ENCODE measurements at regions not wholly inside any gene's neighbourhood (a gene's known extent, or its start where the extent isn't known, plus 50 kb on each side); places are given as distances from the start of the nearest gene placed in this dataset.

GRCh38 chr12:87008785-87009384 lies 752.7 kb upstream of the MGAT4C start:
- H3K27me3 Mint-ChIP-seq = no peaks in the 10 kb centered on the region
- no peaks in the 10 kb centered on the region for H3K4me1 ChIP-seq (ENCODE audit: control insufficient read depth in 2 of 2, insufficient read depth in 2 of 2, low read length in 2 of 2)
- TF ChIP-seq, protein P1, sequence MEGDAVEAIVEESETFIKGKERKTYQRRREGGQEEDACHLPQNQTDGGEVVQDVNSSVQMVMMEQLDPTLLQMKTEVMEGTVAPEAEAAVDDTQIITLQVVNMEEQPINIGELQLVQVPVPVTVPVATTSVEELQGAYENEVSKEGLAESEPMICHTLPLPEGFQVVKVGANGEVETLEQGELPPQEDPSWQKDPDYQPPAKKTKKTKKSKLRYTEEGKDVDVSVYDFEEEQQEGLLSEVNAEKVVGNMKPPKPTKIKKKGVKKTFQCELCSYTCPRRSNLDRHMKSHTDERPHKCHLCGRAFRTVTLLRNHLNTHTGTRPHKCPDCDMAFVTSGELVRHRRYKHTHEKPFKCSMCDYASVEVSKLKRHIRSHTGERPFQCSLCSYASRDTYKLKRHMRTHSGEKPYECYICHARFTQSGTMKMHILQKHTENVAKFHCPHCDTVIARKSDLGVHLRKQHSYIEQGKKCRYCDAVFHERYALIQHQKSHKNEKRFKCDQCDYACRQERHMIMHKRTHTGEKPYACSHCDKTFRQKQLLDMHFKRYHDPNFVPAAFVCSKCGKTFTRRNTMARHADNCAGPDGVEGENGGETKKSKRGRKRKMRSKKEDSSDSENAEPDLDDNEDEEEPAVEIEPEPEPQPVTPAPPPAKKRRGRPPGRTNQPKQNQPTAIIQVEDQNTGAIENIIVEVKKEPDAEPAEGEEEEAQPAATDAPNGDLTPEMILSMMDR (IDR thresholded peaks at IDR 0.05) = no peak
- no peak for TF ChIP-seq EZH2 (IDR thresholded peaks at IDR 0.05; ENCODE audit: borderline replicate concordance, insufficient read depth, low read depth, low read length, poor library complexity, severe bottlenecking)
- H3K4me3 ChIP-seq (ENCODE audit: control extremely low read depth in 1 of 5, extremely low read depth in 1 of 5, insufficient read depth in 1 of 5, low read depth in 2 of 5, low read length in 4 of 5) = no peak overlapping the region
- DNase-seq (no peak), ATAC-seq (ENCODE audit: low read depth) (no peak)
- H3K9me3 ChIP-seq (ENCODE audit: control extremely low read depth in 1 of 3, control insufficient read depth in 2 of 3, insufficient read depth in 1 of 3, low read length in 2 of 3) = no peaks in the 10 kb centered on the region
- ChIA-PET POLR2A (no interaction called here), CTCF (no interaction called here)
- H3K27me3 ChIP-seq (replicated peaks in 1 of 4; ENCODE audit: control extremely low read depth in 1 of 4, control insufficient read depth in 3 of 4, insufficient read depth in 4 of 4, low read length in 3 of 4) = no peaks in the 10 kb centered on the region
- H3K9ac ChIP-seq (ENCODE audit: low read length) = no peak overlapping the region
- no peaks in the 10 kb centered on the region for H3K79me2 ChIP-seq (ENCODE audit: control insufficient read depth, insufficient read depth, low read length)
- H3K4me3 Mint-ChIP-seq = no peak overlapping the region
- H3K27ac ChIP-seq (ENCODE audit: low read length in 2 of 2) = no peak overlapping the region
- H3K27ac Mint-ChIP-seq = no peak overlapping the region
- no peak overlapping the region for H3K4me2 ChIP-seq (replicated peaks; ENCODE audit: low read depth, low read length, poor library complexity, severe bottlenecking)
- WGBS (ENCODE audit: insufficient coverage) = no CpG with 5 or more reads among the region's 1 CpG
- H3K4me1 Mint-ChIP-seq = no peaks in the 10 kb centered on the region
- no peaks in the 10 kb centered on the region for H4K20me1 ChIP-seq (ENCODE audit: control insufficient read depth, insufficient read depth, low read length, poor library complexity, severe bottlenecking)
- H3K9me3 Mint-ChIP-seq (ENCODE audit: insufficient read depth) = peaks cover 5% of the 10 kb centered on the region
- no peak overlapping the region for H2AFZ ChIP-seq (ENCODE audit: insufficient read depth, low read depth, low read length, poor library complexity, severe bottlenecking)
- no peaks in the 10 kb centered on the region for H3K36me3 ChIP-seq (replicated peaks in 1 of 2; ENCODE audit: control extremely low read depth in 1 of 2, control insufficient read depth in 1 of 2, extremely low read depth in 1 of 2, insufficient read depth in 2 of 2, low read length in 1 of 2)
- intact Hi-C loops (cut with micrococcal nuclease) = no loop called here

- DNase-seq = no peak
- Histone ChIP-seq H3K27me3 (replicated peaks in 1 of 4; ENCODE audit: control extremely low read depth in 1 of 4, control insufficient read depth in 3 of 4, insufficient read depth in 4 of 4, low read length in 3 of 4) (no peaks in the 10 kb centered on the region), H3K9me3 (ENCODE audit: control extremely low read depth in 1 of 3, control insufficient read depth in 2 of 3, insufficient read depth in 1 of 3, low read length in 2 of 3) (peaks cover 0 to 2% (median 0%) of the 10 kb centered on the region in 3 donors), H3K36me3 (replicated peaks in 1 of 2; ENCODE audit: control extremely low read depth in 1 of 2, control insufficient read depth in 1 of 2, extremely low read depth in 1 of 2, insufficient read depth in 2 of 2, low read length in 1 of 2) (no peaks in the 10 kb centered on the region), H3K4me2 (replicated peaks; ENCODE audit: low read depth, low read length, poor library complexity, severe bottlenecking) (no peak overlapping the region), H4K20me1 (ENCODE audit: control insufficient read depth, insufficient read depth, low read length, poor library complexity, severe bottlenecking) (no peaks in the 10 kb centered on the region), H3K79me2 (ENCODE audit: control insufficient read depth, insufficient read depth, low read length) (no peaks in the 10 kb centered on the region), H3K4me3 (ENCODE audit: control extremely low read depth in 1 of 5, extremely low read depth in 1 of 5, insufficient read depth in 1 of 5, low read depth in 2 of 5, low read length in 4 of 5) (no peak overlapping the region), H3K27ac (ENCODE audit: low read length in 2 of 2) (no peak overlapping the region), H3K9ac (ENCODE audit: low read length) (no peak overlapping the region), H2AFZ (ENCODE audit: insufficient read depth, low read depth, low read length, poor library complexity, severe bottlenecking) (no peak overlapping the region), H3K4me1 (ENCODE audit: control insufficient read depth in 2 of 2, insufficient read depth in 2 of 2, low read length in 2 of 2) (no peaks in the 10 kb centered on the region)
- ChIA-PET POLR2A (no interaction called here), CTCF (no interaction called here)
- no peaks in the 10 kb centered on the region for H3K27me3 Mint-ChIP-seq
- H3K9me3 Mint-ChIP-seq (ENCODE audit: insufficient read depth) = peaks cover 10% of the 10 kb centered on the region
- no peak overlapping the region for H3K4me3 Mint-ChIP-seq
- WGBS (ENCODE audit: insufficient coverage) = no CpG with 5 or more reads among the region's 1 CpG
- no peak overlapping the region for H3K27ac Mint-ChIP-seq
- no peaks in the 10 kb centered on the region for H3K4me1 Mint-ChIP-seq
- no peak for TF ChIP-seq EZH2 (IDR thresholded peaks at IDR 0.05; ENCODE audit: borderline replicate concordance, insufficient read depth, low read depth, low read length, poor library complexity, severe bottlenecking)
- TF ChIP-seq, protein P1 (IDR thresholded peaks at IDR 0.05) = no peak
- ATAC-seq (ENCODE audit: low read depth) = no peak
- intact Hi-C loops (cut with micrococcal nuclease) = no loop called here
Observed at GRCh38 chr12:87001102-87001501, 744.9 kb upstream of the MGAT4C start.

Data from B cell (primary cell).